Endothelial cell (in vitro differentiated cells): ENCODE measurements at regions not wholly inside any gene's neighbourhood (a gene's known extent, or its start where the extent isn't known, plus 50 kb on each side); places are given as distances from the start of the nearest gene placed in this dataset.
"Not testable (repeated sequence)": the region's sequence is repeated elsewhere in the genome, so short reads cannot be mapped to it uniquely, and the experiment has no call there.

ENCODE experiments used
- DNase-seq: peaks from one replicate; pipeline ENCODE4 v3.0.0; 2021; ENCODE audit warnings: low spot score
- H3K27ac Mint-ChIP-seq: one replicate; pipeline ENCODE4 v1.8.0; 2021; ENCODE audit warnings: mixed read lengths, inconsistent platforms; ENCODE audit not compliant: unreplicated experiment
- H3K27me3 Mint-ChIP-seq: one replicate; pipeline ENCODE4 v1.8.0; 2021; ENCODE audit warnings: mild to moderate bottlenecking, moderate library complexity, mixed read lengths, inconsistent platforms; ENCODE audit not compliant: unreplicated experiment
- H3K36me3 Mint-ChIP-seq: one replicate; pipeline ENCODE4 v1.8.0; 2021; ENCODE audit warnings: mild to moderate bottlenecking, low read depth, mixed read lengths, inconsistent platforms; ENCODE audit not compliant: unreplicated experiment
- H3K4me1 Mint-ChIP-seq: one replicate; pipeline ENCODE4 v1.8.0; 2021; ENCODE audit warnings: mild to moderate bottlenecking, mixed read lengths, inconsistent platforms; ENCODE audit not compliant: unreplicated experiment
- H3K4me3 Mint-ChIP-seq: one replicate; pipeline ENCODE4 v1.8.0; 2021; ENCODE audit warnings: mild to moderate bottlenecking, mixed read lengths, inconsistent platforms; ENCODE audit not compliant: unreplicated experiment
- H3K9me3 Mint-ChIP-seq: one replicate; pipeline ENCODE4 v1.8.0; 2021; ENCODE audit warnings: mixed read lengths, inconsistent platforms; ENCODE audit not compliant: unreplicated experiment
- TF ChIP-seq, protein P1 (sequence below): fragments of 200-600 bp; sonication (generic); IDR thresholded peaks from one replicate; pipeline ENCODE4 v1.5.0; 2021; ENCODE audit warnings: antibody characterized with exemption; ENCODE audit not compliant: unreplicated experiment

DNA sequence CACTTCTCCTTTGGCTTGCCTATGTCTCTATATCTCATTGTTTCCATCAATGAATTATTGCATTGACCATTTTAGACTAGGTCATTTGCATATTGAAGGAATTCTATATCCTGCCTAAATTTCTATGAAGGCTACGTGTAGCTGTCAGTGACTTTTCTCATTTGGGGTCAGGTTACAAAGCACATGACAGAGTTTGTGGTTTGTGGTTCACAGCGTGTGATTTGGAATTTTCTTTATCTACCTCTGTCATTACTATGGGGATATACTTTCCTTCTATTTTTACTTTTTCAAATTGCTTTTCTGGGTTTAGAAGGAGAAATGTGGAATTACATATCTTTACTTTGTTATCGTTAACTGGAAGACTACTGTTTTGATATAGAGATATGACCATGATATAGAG, 317.3 kb upstream of the CFAP20DC start:
- H3K9me3 Mint-ChIP-seq, result no peaks in the 10 kb centered on the region
- no peak overlapping the region for H3K4me3 Mint-ChIP-seq
- H3K36me3 Mint-ChIP-seq, result no peaks in the 10 kb centered on the region
- H3K27ac Mint-ChIP-seq, result no peak overlapping the region
- TF ChIP-seq, protein P1, sequence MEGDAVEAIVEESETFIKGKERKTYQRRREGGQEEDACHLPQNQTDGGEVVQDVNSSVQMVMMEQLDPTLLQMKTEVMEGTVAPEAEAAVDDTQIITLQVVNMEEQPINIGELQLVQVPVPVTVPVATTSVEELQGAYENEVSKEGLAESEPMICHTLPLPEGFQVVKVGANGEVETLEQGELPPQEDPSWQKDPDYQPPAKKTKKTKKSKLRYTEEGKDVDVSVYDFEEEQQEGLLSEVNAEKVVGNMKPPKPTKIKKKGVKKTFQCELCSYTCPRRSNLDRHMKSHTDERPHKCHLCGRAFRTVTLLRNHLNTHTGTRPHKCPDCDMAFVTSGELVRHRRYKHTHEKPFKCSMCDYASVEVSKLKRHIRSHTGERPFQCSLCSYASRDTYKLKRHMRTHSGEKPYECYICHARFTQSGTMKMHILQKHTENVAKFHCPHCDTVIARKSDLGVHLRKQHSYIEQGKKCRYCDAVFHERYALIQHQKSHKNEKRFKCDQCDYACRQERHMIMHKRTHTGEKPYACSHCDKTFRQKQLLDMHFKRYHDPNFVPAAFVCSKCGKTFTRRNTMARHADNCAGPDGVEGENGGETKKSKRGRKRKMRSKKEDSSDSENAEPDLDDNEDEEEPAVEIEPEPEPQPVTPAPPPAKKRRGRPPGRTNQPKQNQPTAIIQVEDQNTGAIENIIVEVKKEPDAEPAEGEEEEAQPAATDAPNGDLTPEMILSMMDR, result no peak
- H3K4me1 Mint-ChIP-seq, result peaks cover 15% of the 10 kb centered on the region
- no peaks in the 10 kb centered on the region for H3K27me3 Mint-ChIP-seq
- DNase-seq, result no peak

DNA sequence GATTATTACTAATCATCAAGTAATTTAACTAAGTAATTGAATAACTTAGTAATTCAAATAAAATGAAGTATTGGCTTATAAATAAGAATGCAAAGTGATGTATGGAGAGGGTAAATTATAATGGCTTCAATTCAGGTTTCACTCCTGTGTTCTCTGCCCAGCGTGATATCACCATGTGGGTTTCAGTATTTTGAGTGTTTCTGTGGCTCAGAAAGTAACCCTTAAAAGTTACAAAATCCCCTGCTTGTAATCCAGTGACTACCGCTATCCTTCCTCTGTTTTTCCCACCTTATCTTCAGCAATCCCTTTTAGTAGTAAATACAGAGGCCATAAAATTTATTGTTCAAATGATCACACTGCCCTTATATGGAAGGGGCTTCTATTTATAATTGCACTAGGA, 316.4 kb upstream of the CFAP20DC start:
- no peak overlapping the region for H3K4me3 Mint-ChIP-seq
- DNase-seq, result no peak
- H3K9me3 Mint-ChIP-seq, result no peaks in the 10 kb centered on the region
- H3K27ac Mint-ChIP-seq, result no peak overlapping the region
- H3K27me3 Mint-ChIP-seq, result no peaks in the 10 kb centered on the region
- no peaks in the 10 kb centered on the region for H3K36me3 Mint-ChIP-seq
- TF ChIP-seq, protein P1, result no peak
- peaks cover 10% of the 10 kb centered on the region for H3K4me1 Mint-ChIP-seq

DNA sequence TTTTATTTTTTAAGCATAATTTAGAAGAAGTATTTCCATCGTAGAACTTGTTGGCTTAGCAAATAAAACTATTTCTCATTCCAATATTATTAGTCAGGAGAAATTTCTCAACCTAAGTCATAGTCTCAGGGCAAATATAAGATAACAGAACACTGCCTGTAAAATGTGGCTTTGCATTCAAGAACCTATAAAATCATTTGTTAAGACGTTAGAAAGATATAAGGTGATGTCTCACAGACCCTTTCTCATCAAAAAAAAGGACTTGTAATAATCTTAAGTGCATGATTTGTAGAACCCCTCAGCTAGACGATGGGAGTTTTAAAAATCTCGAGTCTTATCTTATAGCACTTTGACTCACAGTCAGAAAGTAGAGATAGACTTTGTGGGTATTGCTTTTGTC, 314.7 kb upstream of the CFAP20DC start:
- TF ChIP-seq, protein P1, result no peak
- H3K9me3 Mint-ChIP-seq, result peaks cover 5% of the 10 kb centered on the region
- no peak overlapping the region for H3K4me3 Mint-ChIP-seq
- H3K27ac Mint-ChIP-seq, result no peak overlapping the region
- peaks cover 8% of the 10 kb centered on the region for H3K4me1 Mint-ChIP-seq
- no peaks in the 10 kb centered on the region for H3K27me3 Mint-ChIP-seq
- H3K36me3 Mint-ChIP-seq, result peaks cover 4% of the 10 kb centered on the region
- no peak for DNase-seq

DNA sequence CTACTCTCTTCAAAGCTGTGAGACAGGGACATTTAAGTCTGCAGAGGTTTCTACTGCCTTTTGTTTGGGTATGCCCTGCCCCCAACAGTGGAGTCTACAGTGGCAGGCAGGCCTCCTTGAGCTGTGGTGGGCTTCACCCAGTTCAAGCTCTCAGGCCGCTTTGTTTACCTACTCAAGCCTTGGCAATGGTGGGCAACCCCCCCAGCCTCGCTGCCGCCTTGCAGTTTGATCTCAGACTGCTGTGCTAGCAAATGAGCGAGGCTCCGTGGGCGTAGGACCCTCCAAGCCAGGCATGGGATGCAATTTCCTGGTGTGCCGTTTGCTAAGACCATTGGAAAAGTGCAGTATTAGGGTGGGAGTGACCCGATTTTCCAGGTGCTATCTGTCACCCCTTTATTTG, 310.5 kb upstream of the CFAP20DC start:
- not testable (repeated sequence) for H3K36me3 Mint-ChIP-seq, H3K27ac Mint-ChIP-seq, H3K9me3 Mint-ChIP-seq, H3K27me3 Mint-ChIP-seq, DNase-seq, H3K4me3 Mint-ChIP-seq, H3K4me1 Mint-ChIP-seq

DNA sequence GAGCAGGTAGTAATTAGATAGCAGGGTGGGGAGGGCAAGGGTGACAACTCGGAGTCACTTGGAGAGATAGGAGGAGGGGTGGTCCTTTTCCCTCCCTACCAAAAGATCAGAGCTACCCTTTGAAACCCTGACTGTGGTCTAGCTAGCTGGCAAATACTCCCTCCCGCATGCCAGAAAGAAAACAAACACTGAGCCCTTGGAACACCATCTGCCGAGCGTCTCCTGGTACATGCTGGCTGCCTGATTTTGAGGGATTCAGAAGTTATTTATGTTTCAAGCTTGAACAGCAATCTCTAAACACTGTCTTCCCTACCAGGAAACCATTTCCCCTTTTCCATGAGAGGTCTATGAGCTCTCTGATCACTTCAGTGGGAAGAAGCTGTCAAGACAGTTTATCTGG, 291.6 kb upstream of the CFAP20DC start:
- peaks cover 9% of the 10 kb centered on the region for H3K4me1 Mint-ChIP-seq
- H3K27ac Mint-ChIP-seq, result no peak overlapping the region
- DNase-seq, result no peak
- H3K4me3 Mint-ChIP-seq, result no peak overlapping the region
- TF ChIP-seq, protein P1, result no peak
- H3K9me3 Mint-ChIP-seq, result no peaks in the 10 kb centered on the region
- no peaks in the 10 kb centered on the region for H3K36me3 Mint-ChIP-seq
- H3K27me3 Mint-ChIP-seq, result no peaks in the 10 kb centered on the region

DNA sequence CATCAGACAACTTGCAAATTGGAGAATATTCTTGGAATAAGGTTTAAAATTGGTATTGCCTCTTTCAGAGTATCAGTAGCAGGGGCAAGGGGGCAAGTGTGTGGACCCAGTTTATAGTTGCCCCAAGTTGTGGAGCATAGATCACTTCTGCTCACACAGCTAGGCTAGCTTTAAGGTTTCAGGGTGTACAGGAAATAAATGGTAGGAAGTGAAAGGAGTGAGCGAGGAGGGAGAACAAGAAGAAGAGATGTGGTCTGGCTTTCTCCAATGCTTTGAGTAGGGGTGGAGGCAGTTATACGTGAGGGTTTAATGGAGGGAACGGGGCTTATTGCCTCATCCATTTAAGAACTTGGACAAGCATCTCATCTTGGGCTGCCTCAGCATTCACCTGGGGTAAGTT, 290.0 kb upstream of the CFAP20DC start:
- Mint-ChIP-seq H3K27ac (no peak overlapping the region), H3K4me1 (peaks cover 9% of the 10 kb centered on the region), H3K9me3 (no peaks in the 10 kb centered on the region), H3K4me3 (no peak overlapping the region), H3K36me3 (no peaks in the 10 kb centered on the region), H3K27me3 (no peaks in the 10 kb centered on the region)
- no peak for DNase-seq
- TF ChIP-seq, protein P1, result no peak
